NCI-H82 treated with DMSO at 0.1 percent for 48 hours (cell line): ENCODE measurements at regions not wholly inside any gene's neighbourhood (a gene's known extent, or its start where the extent isn't known, plus 50 kb on each side); places are given as distances from the start of the nearest gene placed in this dataset.
"Not testable (repeated sequence)": the region's sequence is repeated elsewhere in the genome, so short reads cannot be mapped to it uniquely, and the experiment has no call there.

ENCODE experiments used
- DNase-seq: peaks from one replicate; lab custom pipeline; 2025; ENCODE audit not compliant: unreplicated experiment; lab: John Stamatoyannopoulos, UW

DNA sequence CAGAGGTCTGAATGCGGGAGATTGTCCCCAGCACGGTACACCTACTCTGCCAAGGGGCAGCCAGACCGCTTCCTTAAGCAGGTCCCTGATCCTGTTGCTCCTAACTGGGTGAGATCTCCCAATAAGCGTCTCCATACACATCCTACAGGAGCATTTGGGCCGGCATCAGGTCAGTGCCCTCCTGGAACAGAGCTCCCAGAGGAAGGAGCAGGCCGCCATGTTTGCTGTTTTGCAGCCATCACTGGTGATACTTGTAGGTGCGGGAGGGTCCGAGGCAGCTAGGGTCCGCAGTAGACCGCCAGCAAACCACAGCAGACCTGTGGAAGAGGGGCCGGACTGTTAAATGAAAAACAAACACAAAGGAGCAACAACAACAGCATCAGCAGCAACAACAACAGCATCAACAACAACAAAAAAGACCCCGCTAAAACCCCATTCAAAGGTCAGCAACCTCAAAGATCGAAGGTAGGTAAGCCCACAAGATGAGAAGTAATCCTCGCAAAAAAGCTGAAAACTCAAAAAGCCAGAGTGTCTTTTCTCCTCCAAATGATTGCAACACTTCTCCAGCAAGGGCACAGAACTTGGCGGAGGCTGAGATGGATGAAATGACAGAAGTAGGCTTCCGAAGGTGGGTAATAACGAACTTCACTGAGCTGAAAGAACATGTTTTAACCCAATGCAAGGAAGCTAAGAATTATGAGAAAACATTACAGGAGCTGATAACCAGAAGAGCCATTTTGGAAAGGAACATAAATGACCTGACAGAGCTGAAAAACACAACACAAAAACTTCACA, 79.0 kb upstream of the CDH7 start:
- no peak for DNase-seq

- DNase-seq = not testable (repeated sequence)
Measured at GRCh38 chr18:65670145-65670544, 80.7 kb upstream of the CDH7 start.

GRCh38 chr18:65661391-65661790, 89.4 kb upstream of the CDH7 start:
- DNase-seq = no peak

GRCh38 chr18:65659912-65660311, 90.9 kb upstream of the CDH7 start:
- no peak for DNase-seq

GRCh38 chr18:65659312-65659711, 91.5 kb upstream of the CDH7 start:
- no peak for DNase-seq

- DNase-seq = no peak
Measured at GRCh38 chr18:65651192-65651591, 99.6 kb upstream of the CDH7 start.

- DNase-seq = peak; percentile 50
Measured at GRCh38 chr18:65632236-65632635, 118.6 kb upstream of the CDH7 start.

DNA sequence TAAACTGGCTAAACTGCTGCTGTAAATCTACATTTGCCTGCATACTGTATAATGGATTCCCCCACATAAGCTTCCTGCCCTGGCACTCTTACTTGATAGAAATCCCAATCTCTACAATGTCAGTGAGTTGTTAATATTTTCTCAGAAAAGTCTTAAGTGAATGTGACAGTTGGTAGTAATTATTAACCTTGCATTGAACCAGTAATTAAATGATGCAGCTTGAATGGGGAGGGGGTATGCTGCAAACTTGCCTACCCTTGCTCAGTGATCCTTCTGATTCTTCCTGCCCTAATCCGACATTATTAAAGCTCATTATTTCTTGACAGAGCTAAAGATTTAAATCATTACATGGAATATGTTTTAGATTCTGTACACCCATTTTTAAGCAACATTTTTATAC, 119.0 kb upstream of the CDH7 start:
- peak; percentile 60 for DNase-seq

- DNase-seq = no peak
Measured at GRCh38 chr18:65628390-65628789, 122.4 kb upstream of the CDH7 start.

GRCh38 chr18:65623676-65624075, 127.1 kb upstream of the CDH7 start:
- no peak for DNase-seq

DNA sequence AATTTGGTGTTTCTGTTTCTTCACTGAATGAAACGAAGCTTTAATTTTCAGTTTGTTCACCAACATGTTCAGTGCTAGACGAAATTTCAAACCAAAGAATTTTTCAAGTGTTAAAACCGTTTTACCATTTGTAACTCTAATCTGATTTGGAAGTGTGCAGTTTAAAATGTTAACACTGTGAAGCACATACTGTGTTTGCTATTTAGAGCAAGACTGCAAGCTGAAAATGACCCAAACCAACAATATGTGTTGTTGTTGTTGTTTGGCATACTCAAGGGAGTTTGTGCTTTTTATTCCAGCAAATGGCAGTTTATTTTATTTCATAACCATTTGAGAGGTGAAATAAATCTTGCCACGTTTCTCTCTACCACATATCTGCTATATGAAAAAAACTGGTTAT, 128.4 kb upstream of the CDH7 start:
- no peak for DNase-seq

GRCh38 chr18:65620076-65620696, 130.6 kb upstream of the CDH7 start:
- DNase-seq = no peak

DNA sequence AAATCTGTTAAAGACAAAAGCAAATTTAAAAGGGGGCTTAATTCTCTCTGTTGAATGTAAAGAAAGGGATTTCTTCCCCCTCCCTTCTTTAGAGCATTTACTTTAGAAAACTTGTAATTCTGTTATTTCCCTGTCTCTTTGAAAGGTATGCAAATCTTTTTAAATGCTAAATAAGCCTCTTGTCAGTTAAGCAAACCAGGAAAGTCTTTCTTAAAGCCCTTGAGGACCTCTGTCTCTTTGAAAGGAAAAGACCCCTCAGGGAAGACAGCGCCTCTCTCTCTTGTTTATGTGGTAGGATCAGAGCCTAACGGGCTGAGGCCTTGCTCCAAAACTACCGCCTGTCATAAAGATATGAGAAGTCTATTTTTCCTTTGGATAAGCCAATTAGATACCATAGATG, 139.9 kb upstream of the CDH7 start:
- DNase-seq = no peak

DNA sequence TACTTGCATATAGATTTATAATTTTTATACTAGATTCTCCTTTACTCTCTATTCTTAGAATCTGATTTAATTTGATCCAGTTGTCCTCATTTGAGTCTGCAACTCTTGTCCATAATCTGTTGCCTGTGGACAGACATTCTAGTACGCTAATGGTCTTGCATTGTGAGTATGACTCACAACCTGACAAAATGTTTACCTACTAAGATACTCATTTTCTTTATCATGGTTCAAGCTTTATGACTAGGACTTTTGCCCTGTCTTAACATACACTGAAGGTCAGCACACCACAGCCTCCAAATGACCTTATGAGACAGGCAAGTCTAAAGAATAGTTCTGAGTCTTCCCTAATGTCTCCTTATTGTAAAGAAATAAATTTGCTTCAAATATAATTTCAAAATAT, 142.3 kb upstream of the CDH7 start:
- no peak for DNase-seq

DNA sequence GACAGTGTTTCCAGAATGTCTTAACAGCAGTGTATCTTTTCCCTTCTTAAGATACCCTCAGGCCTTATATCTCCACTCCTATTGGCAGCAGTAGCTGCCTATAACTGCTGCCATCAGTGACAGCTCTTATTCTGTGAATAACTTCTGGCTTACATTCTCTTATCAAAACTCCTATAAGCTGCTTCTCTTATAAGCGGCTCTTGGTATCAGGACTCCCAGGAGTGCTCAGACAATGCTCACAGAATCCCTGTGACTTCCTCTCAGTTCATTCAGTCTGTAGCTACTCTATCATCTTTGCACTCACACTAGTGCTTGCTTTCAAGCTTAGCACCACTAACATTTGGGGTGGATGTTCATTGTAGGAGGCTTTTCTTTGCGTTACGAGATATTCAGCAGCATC, 143.7 kb upstream of the CDH7 start:
- DNase-seq = no peak

GRCh38 chr18:65606551-65607130, 144.2 kb upstream of the CDH7 start:
- no peak for DNase-seq

DNA sequence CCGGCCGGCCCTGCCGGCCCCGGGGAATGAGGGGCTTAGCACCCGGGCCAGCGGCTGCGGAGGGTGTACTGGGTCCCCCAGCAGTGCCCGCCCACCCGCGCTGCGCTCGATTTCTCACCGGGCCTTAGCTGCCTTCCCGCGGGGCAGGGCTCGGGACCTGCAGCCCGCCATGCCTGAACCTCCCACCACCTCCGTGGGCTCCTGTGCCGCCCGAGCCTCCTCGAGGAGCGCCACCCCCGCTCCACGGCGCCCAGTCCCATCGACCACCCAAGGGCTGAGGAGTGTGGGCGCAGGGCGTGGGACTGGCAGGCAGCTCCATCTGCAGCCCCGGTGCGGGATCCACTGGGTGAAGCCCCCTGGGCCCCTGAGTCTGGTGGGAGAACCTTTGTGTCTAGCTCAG, 145.5 kb upstream of the CDH7 start:
- DNase-seq = not testable (repeated sequence)

GRCh38 chr18:65601775-65602174, 149.0 kb upstream of the CDH7 start:
- DNase-seq = no peak

GRCh38 chr18:65592435-65592834, 158.4 kb upstream of the CDH7 start:
- DNase-seq = no peak

- no peak for DNase-seq
Measured at GRCh38 chr18:65587491-65587890, 163.3 kb upstream of the CDH7 start.

GRCh38 chr18:65582094-65582493, 168.7 kb upstream of the CDH7 start:
- DNase-seq = not testable (repeated sequence)

DNA sequence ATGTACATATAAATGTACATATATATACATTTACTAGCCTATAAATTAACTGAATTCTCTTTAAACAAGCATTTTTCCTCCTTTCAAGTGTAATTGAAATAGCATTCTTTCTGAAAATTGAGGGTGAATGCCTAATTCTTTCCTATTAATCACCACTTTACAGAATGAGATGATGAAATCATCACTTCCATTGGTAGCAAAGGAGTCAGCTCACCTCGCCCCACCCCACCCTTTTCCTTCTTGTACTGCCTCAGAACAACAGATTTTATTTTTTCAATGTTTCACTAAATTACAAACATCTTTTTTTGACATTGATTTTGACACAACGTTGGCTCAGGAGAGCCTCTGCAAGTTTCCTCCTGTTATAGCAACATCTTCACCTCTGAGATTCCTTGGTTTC, 181.9 kb upstream of the CDH7 start:
- no peak for DNase-seq
